SK-N-SH (cell line): ENCODE measurements at regions not wholly inside any gene's neighbourhood (a gene's known extent, or its start where the extent isn't known, plus 50 kb on each side); places are given as distances from the start of the nearest gene placed in this dataset.

Experiments
- EP300 ChIP-seq, 2 experiments: IDR thresholded peaks; 2 replicates each; pipeline versions ENCODE4 v1.4.0 to v1.6.1; 2012; ENCODE audit warnings: borderline replicate concordance in 1 of 2, low read depth in 1 of 2, low read length in 1 of 2
- FOSL2 ChIP-seq: IDR thresholded peaks from 2 replicates; pipeline ENCODE4 v1.4.0; 2012; ENCODE audit warnings: low read depth, mild to moderate bottlenecking, moderate library complexity, borderline replicate concordance
- GABPA ChIP-seq: IDR thresholded peaks from 2 replicates; pipeline ENCODE4 v1.4.0; 2012; ENCODE audit warnings: low read depth, mild to moderate bottlenecking
- MEF2A ChIP-seq: IDR thresholded peaks from 2 replicates; pipeline ENCODE4 v1.4.0; 2012; ENCODE audit warnings: low read depth, borderline replicate concordance
- TAF1 ChIP-seq: IDR thresholded peaks from 2 replicates; pipeline ENCODE4 v1.6.1; 2012; ENCODE audit warnings: low read depth, mild to moderate bottlenecking, low read length, moderate library complexity, borderline replicate concordance
- TF ChIP-seq, protein P1 (sequence below): fragments of 200-600 bp; sonication (generic); IDR thresholded peaks from 2 replicates; pipeline ENCODE4 v1.6.1; 2017; ENCODE audit warnings: antibody characterized with exemption, mild to moderate bottlenecking, moderate library complexity

DNA sequence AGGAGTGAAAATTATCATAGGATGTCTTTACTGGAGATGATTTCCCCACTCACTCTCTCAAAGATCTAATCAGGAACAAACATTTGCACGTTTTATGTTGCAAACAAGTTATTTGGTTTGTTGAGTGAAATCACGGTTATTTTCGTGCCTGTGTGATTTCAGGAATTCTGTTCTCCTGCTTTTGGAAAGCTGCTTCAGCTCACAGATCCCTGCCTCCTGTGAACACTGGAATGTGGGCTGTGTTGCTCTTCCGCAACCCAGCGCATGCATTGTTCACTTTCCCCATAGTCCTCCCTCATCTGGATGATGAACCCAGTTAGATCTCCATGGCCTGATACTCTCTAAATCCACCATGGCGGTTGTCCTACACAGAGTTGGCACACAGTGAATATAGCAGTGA lies 91.0 kb downstream of the PLEKHG1 start:
- TF ChIP-seq MEF2A, result no peak
- TF ChIP-seq TAF1, result no peak
- TF ChIP-seq, protein P1, sequence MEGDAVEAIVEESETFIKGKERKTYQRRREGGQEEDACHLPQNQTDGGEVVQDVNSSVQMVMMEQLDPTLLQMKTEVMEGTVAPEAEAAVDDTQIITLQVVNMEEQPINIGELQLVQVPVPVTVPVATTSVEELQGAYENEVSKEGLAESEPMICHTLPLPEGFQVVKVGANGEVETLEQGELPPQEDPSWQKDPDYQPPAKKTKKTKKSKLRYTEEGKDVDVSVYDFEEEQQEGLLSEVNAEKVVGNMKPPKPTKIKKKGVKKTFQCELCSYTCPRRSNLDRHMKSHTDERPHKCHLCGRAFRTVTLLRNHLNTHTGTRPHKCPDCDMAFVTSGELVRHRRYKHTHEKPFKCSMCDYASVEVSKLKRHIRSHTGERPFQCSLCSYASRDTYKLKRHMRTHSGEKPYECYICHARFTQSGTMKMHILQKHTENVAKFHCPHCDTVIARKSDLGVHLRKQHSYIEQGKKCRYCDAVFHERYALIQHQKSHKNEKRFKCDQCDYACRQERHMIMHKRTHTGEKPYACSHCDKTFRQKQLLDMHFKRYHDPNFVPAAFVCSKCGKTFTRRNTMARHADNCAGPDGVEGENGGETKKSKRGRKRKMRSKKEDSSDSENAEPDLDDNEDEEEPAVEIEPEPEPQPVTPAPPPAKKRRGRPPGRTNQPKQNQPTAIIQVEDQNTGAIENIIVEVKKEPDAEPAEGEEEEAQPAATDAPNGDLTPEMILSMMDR, result no peak
- TF ChIP-seq EP300 (IDR thresholded peaks at IDR 0.05; ENCODE audit: borderline replicate concordance in 1 of 2, low read depth in 1 of 2, low read length in 1 of 2), result no peak
- no peak for TF ChIP-seq FOSL2
- no peak for TF ChIP-seq GABPA
